GM12873 (cell line): ENCODE measurements at regions not wholly inside any gene's neighbourhood (a gene's known extent, or its start where the extent isn't known, plus 50 kb on each side); places are given as distances from the start of the nearest gene placed in this dataset.
A peak's percentile ranks its signal among the peaks of the same experiment; 100 is the strongest.

Source experiments
- TF ChIP-seq, protein P1 (sequence below): IDR thresholded peaks from 2 replicates; pipeline ENCODE4 v1.5.1; 2012; ENCODE audit warnings: low read depth, mild to moderate bottlenecking, moderate library complexity, low read length, control low read depth; ENCODE audit not compliant: insufficient read depth; ENCODE audit errors: missing control alignments

DNA sequence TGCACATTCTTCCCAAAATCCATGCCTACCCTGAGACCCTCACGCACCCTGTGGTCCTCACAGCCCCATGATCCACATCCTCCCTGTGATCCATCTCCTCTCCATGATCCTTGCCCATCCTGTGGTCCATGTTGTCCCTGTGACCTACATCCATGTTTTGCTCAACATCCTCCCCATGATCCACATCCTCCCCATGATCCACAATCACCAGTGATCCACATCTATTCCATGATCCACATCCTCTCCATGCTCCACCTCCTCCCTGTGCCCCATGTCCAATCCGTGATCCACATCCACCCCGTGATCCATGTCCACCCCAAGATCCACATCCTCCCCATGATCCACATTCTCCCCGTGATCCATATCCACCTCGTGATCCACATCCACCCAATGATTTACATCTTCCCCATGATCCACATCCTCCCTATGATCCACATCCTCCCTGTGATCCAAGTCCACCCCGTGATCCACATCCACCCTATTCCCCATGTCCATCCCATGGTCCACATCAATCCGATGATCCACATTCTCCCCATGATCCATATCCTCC lies 281.2 kb downstream of the MYCN start:
- TF ChIP-seq, protein P1, sequence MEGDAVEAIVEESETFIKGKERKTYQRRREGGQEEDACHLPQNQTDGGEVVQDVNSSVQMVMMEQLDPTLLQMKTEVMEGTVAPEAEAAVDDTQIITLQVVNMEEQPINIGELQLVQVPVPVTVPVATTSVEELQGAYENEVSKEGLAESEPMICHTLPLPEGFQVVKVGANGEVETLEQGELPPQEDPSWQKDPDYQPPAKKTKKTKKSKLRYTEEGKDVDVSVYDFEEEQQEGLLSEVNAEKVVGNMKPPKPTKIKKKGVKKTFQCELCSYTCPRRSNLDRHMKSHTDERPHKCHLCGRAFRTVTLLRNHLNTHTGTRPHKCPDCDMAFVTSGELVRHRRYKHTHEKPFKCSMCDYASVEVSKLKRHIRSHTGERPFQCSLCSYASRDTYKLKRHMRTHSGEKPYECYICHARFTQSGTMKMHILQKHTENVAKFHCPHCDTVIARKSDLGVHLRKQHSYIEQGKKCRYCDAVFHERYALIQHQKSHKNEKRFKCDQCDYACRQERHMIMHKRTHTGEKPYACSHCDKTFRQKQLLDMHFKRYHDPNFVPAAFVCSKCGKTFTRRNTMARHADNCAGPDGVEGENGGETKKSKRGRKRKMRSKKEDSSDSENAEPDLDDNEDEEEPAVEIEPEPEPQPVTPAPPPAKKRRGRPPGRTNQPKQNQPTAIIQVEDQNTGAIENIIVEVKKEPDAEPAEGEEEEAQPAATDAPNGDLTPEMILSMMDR, result no peak

- TF ChIP-seq, protein P1, result no peak
Observed at GRCh38 chr2:16219292-16219975, 279.1 kb downstream of the MYCN start.

GRCh38 chr2:16218625-16219024 lies 278.3 kb downstream of the MYCN start:
- TF ChIP-seq, protein P1, result peak; percentile 49

GRCh38 chr2:16218161-16218560 lies 277.8 kb downstream of the MYCN start:
- TF ChIP-seq, protein P1, result no peak

- TF ChIP-seq, protein P1, result no peak
Observed at GRCh38 chr2:16217291-16217690, 276.9 kb downstream of the MYCN start.

- TF ChIP-seq, protein P1, result no peak
Observed at GRCh38 chr2:16216558-16216945, 276.2 kb downstream of the MYCN start.

DNA sequence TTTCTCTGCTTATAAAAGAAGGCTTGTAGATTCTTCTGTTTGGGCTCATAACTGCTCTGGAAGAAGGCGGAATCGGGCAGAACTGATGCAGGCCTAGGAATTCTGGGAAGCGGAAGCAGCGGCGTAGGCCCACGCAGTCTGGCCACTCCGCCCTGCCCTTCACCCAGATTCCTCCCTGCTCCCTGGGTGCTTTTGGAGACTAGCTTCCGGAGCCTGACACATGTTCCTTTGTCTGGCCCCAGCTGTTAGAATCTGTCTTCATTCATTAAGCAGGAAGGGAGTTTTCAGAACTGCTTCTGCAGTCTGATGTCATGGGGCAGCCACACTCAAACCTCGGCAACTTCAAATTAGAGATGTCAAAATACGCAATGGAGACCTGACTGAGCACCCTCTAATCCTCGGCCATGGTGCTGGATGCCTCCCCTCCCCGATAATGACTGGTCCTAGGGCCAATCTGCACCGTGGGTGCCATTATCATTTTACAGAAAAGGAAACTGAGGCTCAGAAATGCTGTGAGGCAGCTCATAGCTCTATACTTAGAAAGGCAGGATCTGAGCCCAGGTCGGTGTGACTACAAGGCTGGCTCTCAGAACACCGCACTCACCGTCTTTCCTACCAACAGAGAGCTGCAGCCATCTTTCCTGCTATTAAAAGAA lies 275.7 kb downstream of the MYCN start:
- TF ChIP-seq, protein P1, result no peak
